Activated T-helper 17 cell treated with anti-CD3 and anti-CD28 coated beads, Interleukin-2, amount 50 U/mL, for 72 hours (primary cell): ENCODE measurements at regions not wholly inside any gene's neighbourhood (a gene's known extent, or its start where the extent isn't known, plus 50 kb on each side); places are given as distances from the start of the nearest gene placed in this dataset.

Experiments
- ATAC-seq: fragments of 150-1000 bp; cut with Tn5 transposase; replicated peaks from 2 replicates; pipeline ENCODE4 v1.10.0; 2021; ENCODE audit warnings: mild to moderate bottlenecking, moderate library complexity
- H3K27ac Mint-ChIP-seq: one replicate; pipeline ENCODE4 v1.8.0; 2022; ENCODE audit warnings: mixed read lengths
- H3K27me3 Mint-ChIP-seq: one replicate; pipeline ENCODE4 v1.8.0; 2022; ENCODE audit warnings: mixed read lengths
- H3K36me3 Mint-ChIP-seq: one replicate; pipeline ENCODE4 v1.8.0; 2022; ENCODE audit warnings: low read depth, mild to moderate bottlenecking, mixed read lengths
- H3K4me1 Mint-ChIP-seq: one replicate; pipeline ENCODE4 v1.8.0; 2022; ENCODE audit warnings: mixed read lengths
- H3K4me3 Mint-ChIP-seq: one replicate; pipeline ENCODE4 v1.8.0; 2022; ENCODE audit warnings: mild to moderate bottlenecking, mixed read lengths
- H3K9me3 Mint-ChIP-seq: one replicate; pipeline ENCODE4 v1.8.0; 2022; ENCODE audit warnings: mixed read lengths

- ATAC-seq, result no peak
- H3K9me3 Mint-ChIP-seq, result peaks cover 4% of the 10 kb centered on the region
Measured at GRCh38 chr7:118793582-118793981, 569.1 kb downstream of the ANKRD7 start.

GRCh38 chr7:118794419-118794818, 569.9 kb downstream of the ANKRD7 start:
- no peak for ATAC-seq
- H3K27me3 Mint-ChIP-seq, result no peaks in the 10 kb centered on the region
- no peak overlapping the region for H3K4me3 Mint-ChIP-seq
- H3K9me3 Mint-ChIP-seq, result peaks cover 8% of the 10 kb centered on the region
- H3K27ac Mint-ChIP-seq, result no peak overlapping the region
- H3K4me1 Mint-ChIP-seq, result no peaks in the 10 kb centered on the region
- H3K36me3 Mint-ChIP-seq, result no peaks in the 10 kb centered on the region

More at GRCh38 chr7:118793582-118793981, 569.1 kb downstream of the ANKRD7 start:
- Mint-ChIP-seq H3K4me3 (no peak overlapping the region), H3K4me1 (no peaks in the 10 kb centered on the region), H3K36me3 (no peaks in the 10 kb centered on the region), H3K27ac (no peak overlapping the region), H3K27me3 (no peaks in the 10 kb centered on the region)

- Mint-ChIP-seq H3K9me3 (peaks cover 18% of the 10 kb centered on the region), H3K27me3 (no peaks in the 10 kb centered on the region), H3K27ac (no peak overlapping the region), H3K4me3 (no peak overlapping the region), H3K4me1 (no peaks in the 10 kb centered on the region), H3K36me3 (no peaks in the 10 kb centered on the region)
- no peak for ATAC-seq
Measured at GRCh38 chr7:118801366-118801765, 576.9 kb downstream of the ANKRD7 start.

GRCh38 chr7:118802726-118803125, 578.2 kb downstream of the ANKRD7 start:
- H3K4me1 Mint-ChIP-seq, result no peaks in the 10 kb centered on the region
- H3K27ac Mint-ChIP-seq, result no peak overlapping the region
- ATAC-seq, result no peak
- no peaks in the 10 kb centered on the region for H3K36me3 Mint-ChIP-seq
- H3K27me3 Mint-ChIP-seq, result no peaks in the 10 kb centered on the region
- H3K4me3 Mint-ChIP-seq, result no peak overlapping the region
- H3K9me3 Mint-ChIP-seq, result peaks cover 18% of the 10 kb centered on the region

GRCh38 chr7:118826246-118826645, 601.7 kb downstream of the ANKRD7 start:
- H3K36me3 Mint-ChIP-seq, result no peaks in the 10 kb centered on the region
- no peak overlapping the region for H3K27ac Mint-ChIP-seq
- no peaks in the 10 kb centered on the region for H3K27me3 Mint-ChIP-seq
- no peaks in the 10 kb centered on the region for H3K4me1 Mint-ChIP-seq
- no peak overlapping the region for H3K4me3 Mint-ChIP-seq
- H3K9me3 Mint-ChIP-seq, result peaks cover 3% of the 10 kb centered on the region
- ATAC-seq, result no peak

- Mint-ChIP-seq H3K4me1 (no peaks in the 10 kb centered on the region), H3K27ac (no peak overlapping the region), H3K4me3 (no peak overlapping the region), H3K27me3 (no peaks in the 10 kb centered on the region), H3K9me3 (peaks cover 15% of the 10 kb centered on the region), H3K36me3 (no peaks in the 10 kb centered on the region)
- peak; percentile 45 for ATAC-seq
Measured at GRCh38 chr7:118836933-118837332, 612.4 kb downstream of the ANKRD7 start.

- Mint-ChIP-seq H3K4me1 (no peaks in the 10 kb centered on the region), H3K36me3 (no peaks in the 10 kb centered on the region)
Measured at GRCh38 chr7:118839515-118839914, 615.0 kb downstream of the ANKRD7 start.

GRCh38 chr7:118843456-118843855, 619.0 kb downstream of the ANKRD7 start:
- no peak for ATAC-seq
- Mint-ChIP-seq H3K4me1 (no peaks in the 10 kb centered on the region), H3K4me3 (no peak overlapping the region), H3K27me3 (no peaks in the 10 kb centered on the region), H3K36me3 (no peaks in the 10 kb centered on the region), H3K9me3 (peaks cover 12% of the 10 kb centered on the region), H3K27ac (no peak overlapping the region)

More at GRCh38 chr7:118839515-118839914, 615.0 kb downstream of the ANKRD7 start:
- Mint-ChIP-seq H3K27me3 (no peaks in the 10 kb centered on the region), H3K9me3 (peaks cover 15% of the 10 kb centered on the region), H3K4me3 (no peak overlapping the region), H3K27ac (no peak overlapping the region)
- ATAC-seq, result no peak

GRCh38 chr7:118844748-118845147, 620.2 kb downstream of the ANKRD7 start:
- Mint-ChIP-seq H3K4me1 (no peaks in the 10 kb centered on the region), H3K36me3 (no peaks in the 10 kb centered on the region), H3K27me3 (no peaks in the 10 kb centered on the region), H3K9me3 (peaks cover 9% of the 10 kb centered on the region), H3K4me3 (no peak overlapping the region), H3K27ac (no peak overlapping the region)
- ATAC-seq, result no peak

GRCh38 chr7:118845791-118846190, 621.3 kb downstream of the ANKRD7 start:
- ATAC-seq, result no peak
- H3K27ac Mint-ChIP-seq, result no peak overlapping the region
- no peaks in the 10 kb centered on the region for H3K4me1 Mint-ChIP-seq
- H3K4me3 Mint-ChIP-seq, result no peak overlapping the region
- H3K9me3 Mint-ChIP-seq, result peaks cover 4% of the 10 kb centered on the region
- H3K27me3 Mint-ChIP-seq, result no peaks in the 10 kb centered on the region
- no peaks in the 10 kb centered on the region for H3K36me3 Mint-ChIP-seq

- ATAC-seq, result no peak
Measured at GRCh38 chr7:118846977-118847376, 622.5 kb downstream of the ANKRD7 start.

GRCh38 chr7:118855290-118855689, 630.8 kb downstream of the ANKRD7 start:
- Mint-ChIP-seq H3K36me3 (no peaks in the 10 kb centered on the region), H3K4me3 (no peak overlapping the region), H3K27me3 (no peaks in the 10 kb centered on the region), H3K9me3 (peaks cover 3% of the 10 kb centered on the region), H3K4me1 (no peaks in the 10 kb centered on the region), H3K27ac (no peak overlapping the region)
- no peak for ATAC-seq

More at GRCh38 chr7:118846977-118847376, 622.5 kb downstream of the ANKRD7 start:
- Mint-ChIP-seq H3K4me3 (no peak overlapping the region), H3K9me3 (no peaks in the 10 kb centered on the region), H3K36me3 (no peaks in the 10 kb centered on the region), H3K4me1 (no peaks in the 10 kb centered on the region), H3K27me3 (no peaks in the 10 kb centered on the region), H3K27ac (no peak overlapping the region)

GRCh38 chr7:118858651-118859149, 634.2 kb downstream of the ANKRD7 start:
- ATAC-seq, result no peak
- Mint-ChIP-seq H3K27ac (no peak overlapping the region), H3K27me3 (no peaks in the 10 kb centered on the region), H3K4me3 (no peak overlapping the region), H3K4me1 (no peaks in the 10 kb centered on the region), H3K9me3 (peaks cover 10% of the 10 kb centered on the region), H3K36me3 (no peaks in the 10 kb centered on the region)

GRCh38 chr7:118861581-118861980, 637.1 kb downstream of the ANKRD7 start:
- no peak overlapping the region for H3K27ac Mint-ChIP-seq
- no peaks in the 10 kb centered on the region for H3K27me3 Mint-ChIP-seq
- no peaks in the 10 kb centered on the region for H3K36me3 Mint-ChIP-seq
- ATAC-seq, result no peak
- no peaks in the 10 kb centered on the region for H3K4me1 Mint-ChIP-seq
- no peak overlapping the region for H3K4me3 Mint-ChIP-seq
- peaks cover 12% of the 10 kb centered on the region for H3K9me3 Mint-ChIP-seq

- Mint-ChIP-seq H3K4me1 (no peaks in the 10 kb centered on the region), H3K36me3 (no peaks in the 10 kb centered on the region), H3K27me3 (no peaks in the 10 kb centered on the region), H3K9me3 (peaks cover 8% of the 10 kb centered on the region), H3K4me3 (no peak overlapping the region), H3K27ac (no peak overlapping the region)
- no peak for ATAC-seq
Measured at GRCh38 chr7:118862740-118863139, 638.2 kb downstream of the ANKRD7 start.

- H3K27me3 Mint-ChIP-seq, result no peaks in the 10 kb centered on the region
- H3K9me3 Mint-ChIP-seq, result peaks cover 8% of the 10 kb centered on the region
- no peaks in the 10 kb centered on the region for H3K36me3 Mint-ChIP-seq
Measured at GRCh38 chr7:118863966-118864365, 639.5 kb downstream of the ANKRD7 start.

More at GRCh38 chr7:118863966-118864365, 639.5 kb downstream of the ANKRD7 start:
- no peak for ATAC-seq
- Mint-ChIP-seq H3K27ac (no peak overlapping the region), H3K4me1 (no peaks in the 10 kb centered on the region), H3K4me3 (no peak overlapping the region)
